Muscle layer of colon (tissue), 2 donors: ENCODE measurements at regions not wholly inside any gene's neighbourhood (a gene's known extent, or its start where the extent isn't known, plus 50 kb on each side); places are given as distances from the start of the nearest gene placed in this dataset.
"Not testable (repeated sequence)": the region's sequence is repeated elsewhere in the genome, so short reads cannot be mapped to it uniquely, and the experiment has no call there.

Experiments
- H3K27ac ChIP-seq: one replicate; pipeline ENCODE4 v1.7.0; 2013; ENCODE audit warnings: low read depth, mild to moderate bottlenecking, low read length, moderate library complexity
- H3K27me3 ChIP-seq, 2 donors: one replicate each; pipeline ENCODE4 v1.7.0; 2013; ENCODE audit warnings: low read length in 2 of 2, mild to moderate bottlenecking in 2 of 2; ENCODE audit not compliant: insufficient read depth in 2 of 2, control insufficient read depth in 1 of 2
- H3K36me3 ChIP-seq: one replicate; pipeline ENCODE4 v1.7.0; 2013; ENCODE audit warnings: mild to moderate bottlenecking, low read length; ENCODE audit not compliant: insufficient read depth
- H3K4me1 ChIP-seq: one replicate; pipeline ENCODE4 v1.7.0; 2013; ENCODE audit warnings: mild to moderate bottlenecking, low read length; ENCODE audit not compliant: insufficient read depth
- H3K4me3 ChIP-seq, 2 donors: one replicate each; pipeline ENCODE4 v1.7.0; 2013; ENCODE audit warnings: low read length in 2 of 2, low read depth in 1 of 2, mild to moderate bottlenecking in 1 of 2, moderate library complexity in 1 of 2
- H3K9ac ChIP-seq: one replicate; pipeline ENCODE4 v1.7.0; 2013; ENCODE audit warnings: low read length
- H3K9me3 ChIP-seq: one replicate; pipeline ENCODE4 v1.7.0; 2013; ENCODE audit warnings: mild to moderate bottlenecking, low read length
- donor health status: abdominal sarcoma.
- donor health status: Adenocarcinoma of cecum.

GRCh38 chr9:41653560-41654340 is 464.6 kb upstream of the ZNG1F start:
- H3K9me3 ChIP-seq, result not testable (repeated sequence)

GRCh38 chr9:41652800-41653199 is 463.7 kb upstream of the ZNG1F start:
- H3K9me3 ChIP-seq, H3K4me3 ChIP-seq, H3K4me1 ChIP-seq, H3K36me3 ChIP-seq, H3K27me3 ChIP-seq, H3K27ac ChIP-seq, H3K9ac ChIP-seq: not testable (repeated sequence)

More at GRCh38 chr9:41653560-41654340, 464.6 kb upstream of the ZNG1F start:
- not testable (repeated sequence) for H3K27ac ChIP-seq, H3K36me3 ChIP-seq, H3K9ac ChIP-seq, H3K27me3 ChIP-seq, H3K4me1 ChIP-seq, H3K4me3 ChIP-seq

- H3K36me3 ChIP-seq, H3K9me3 ChIP-seq, H3K4me3 ChIP-seq, H3K9ac ChIP-seq, H3K4me1 ChIP-seq, H3K27me3 ChIP-seq: not testable (repeated sequence)
- peak overlapping the region; percentile 52 for H3K27ac ChIP-seq
These were observed 463.1 kb upstream of the ZNG1F start for GRCh38 chr9:41652100-41652713.

GRCh38 chr9:41650086-41650485 is 461.0 kb upstream of the ZNG1F start:
- H3K4me3 ChIP-seq, H3K9ac ChIP-seq, H3K27ac ChIP-seq, H3K27me3 ChIP-seq, H3K36me3 ChIP-seq, H3K9me3 ChIP-seq, H3K4me1 ChIP-seq: not testable (repeated sequence)

- not testable (repeated sequence) for H3K4me3 ChIP-seq, H3K9ac ChIP-seq, H3K9me3 ChIP-seq, H3K4me1 ChIP-seq, H3K27ac ChIP-seq, H3K27me3 ChIP-seq, H3K36me3 ChIP-seq
These were observed 459.4 kb upstream of the ZNG1F start for GRCh38 chr9:41648564-41648963.

- H3K27me3 ChIP-seq, H3K4me1 ChIP-seq, H3K9me3 ChIP-seq, H3K9ac ChIP-seq, H3K36me3 ChIP-seq, H3K27ac ChIP-seq, H3K4me3 ChIP-seq: not testable (repeated sequence)
These were observed 457.1 kb upstream of the ZNG1F start for GRCh38 chr9:41646246-41646645.

GRCh38 chr9:41643571-41644279 is 454.6 kb upstream of the ZNG1F start:
- peak overlapping the region; percentile 7 to 47 for H3K4me3 ChIP-seq
- H3K36me3 ChIP-seq, H3K9me3 ChIP-seq, H3K27me3 ChIP-seq, H3K27ac ChIP-seq, H3K9ac ChIP-seq, H3K4me1 ChIP-seq: not testable (repeated sequence)

- not testable (repeated sequence) for H3K27ac ChIP-seq, H3K27me3 ChIP-seq, H3K9ac ChIP-seq, H3K36me3 ChIP-seq, H3K9me3 ChIP-seq, H3K4me1 ChIP-seq, H3K4me3 ChIP-seq
These were observed 444.6 kb upstream of the ZNG1F start for GRCh38 chr9:41633726-41634125.

- not testable (repeated sequence) for H3K9ac ChIP-seq, H3K9me3 ChIP-seq, H3K4me1 ChIP-seq, H3K4me3 ChIP-seq, H3K27me3 ChIP-seq, H3K27ac ChIP-seq, H3K36me3 ChIP-seq
These were observed 434.5 kb upstream of the ZNG1F start for GRCh38 chr9:41623666-41624065.

- not testable (repeated sequence) for H3K27ac ChIP-seq, H3K27me3 ChIP-seq, H3K36me3 ChIP-seq
These were observed 430.1 kb upstream of the ZNG1F start for GRCh38 chr9:41619254-41619653.

GRCh38 chr9:41606961-41607547 is 417.9 kb upstream of the ZNG1F start:
- not testable (repeated sequence) for H3K9ac ChIP-seq, H3K36me3 ChIP-seq, H3K27me3 ChIP-seq, H3K4me3 ChIP-seq, H3K9me3 ChIP-seq, H3K27ac ChIP-seq, H3K4me1 ChIP-seq

More at GRCh38 chr9:41619254-41619653, 430.1 kb upstream of the ZNG1F start:
- H3K4me1 ChIP-seq, H3K9ac ChIP-seq, H3K9me3 ChIP-seq, H3K4me3 ChIP-seq: not testable (repeated sequence)
